GM21717 (cell line): ENCODE measurements at regions not wholly inside any gene's neighbourhood (a gene's known extent, or its start where the extent isn't known, plus 50 kb on each side); places are given as distances from the start of the nearest gene placed in this dataset.

ENCODE experiments used
- ATAC-seq: cut with Tn5 transposase; IDR thresholded peaks from one replicate; pipeline ENCODE4 v1.9.1; 2021; ENCODE audit warnings: mild to moderate bottlenecking, moderate library complexity; ENCODE audit not compliant: unreplicated experiment

DNA sequence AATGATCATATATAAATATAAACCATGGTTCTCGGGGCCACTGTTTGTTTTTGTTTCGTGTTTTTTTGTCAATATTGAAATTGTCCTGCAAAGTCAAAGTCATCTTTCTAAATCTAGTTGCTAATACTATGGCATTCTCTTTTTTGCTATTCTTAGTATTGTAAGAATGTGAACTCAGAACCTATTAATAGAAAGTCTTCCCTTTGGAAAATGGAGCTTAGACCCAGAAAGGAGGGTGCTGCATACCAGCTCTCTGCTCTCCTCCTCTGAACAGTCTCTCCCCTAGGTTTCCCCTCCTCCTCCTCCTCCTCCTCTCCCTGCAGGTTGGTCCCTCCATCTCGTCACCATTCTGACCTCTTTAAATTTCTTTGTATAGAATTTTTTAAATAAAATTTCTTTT lies 150.4 kb upstream of the CCN2 start:
- no peak for ATAC-seq

DNA sequence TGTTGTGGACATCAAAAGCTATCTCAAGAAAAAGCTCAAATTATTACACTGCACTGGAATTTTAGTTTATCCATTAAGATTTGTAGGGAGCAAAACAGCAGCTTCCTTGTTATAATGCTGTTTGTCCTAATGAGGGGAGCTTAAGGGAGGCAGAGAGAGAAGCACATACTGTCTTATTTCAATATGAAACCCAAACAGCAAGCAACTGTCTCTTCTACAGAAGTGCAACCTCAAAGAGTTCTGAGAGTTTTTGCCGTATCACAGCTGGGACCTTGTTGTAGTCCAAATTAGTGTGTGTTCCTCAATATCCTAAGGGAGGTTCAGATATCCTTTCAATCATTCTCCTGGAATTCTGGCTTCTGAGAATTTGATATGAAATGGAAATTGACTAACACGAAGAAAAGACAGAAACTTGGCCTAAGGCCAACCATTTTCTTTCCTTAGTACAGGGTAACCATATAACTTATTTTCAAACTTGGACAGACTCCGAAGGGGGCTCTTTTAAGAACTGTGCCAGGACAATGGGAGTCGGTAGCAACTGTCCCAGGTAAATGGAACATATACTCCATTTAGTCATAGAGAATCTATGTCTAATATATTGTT lies 149.3 kb upstream of the CCN2 start:
- ATAC-seq: no peak

DNA sequence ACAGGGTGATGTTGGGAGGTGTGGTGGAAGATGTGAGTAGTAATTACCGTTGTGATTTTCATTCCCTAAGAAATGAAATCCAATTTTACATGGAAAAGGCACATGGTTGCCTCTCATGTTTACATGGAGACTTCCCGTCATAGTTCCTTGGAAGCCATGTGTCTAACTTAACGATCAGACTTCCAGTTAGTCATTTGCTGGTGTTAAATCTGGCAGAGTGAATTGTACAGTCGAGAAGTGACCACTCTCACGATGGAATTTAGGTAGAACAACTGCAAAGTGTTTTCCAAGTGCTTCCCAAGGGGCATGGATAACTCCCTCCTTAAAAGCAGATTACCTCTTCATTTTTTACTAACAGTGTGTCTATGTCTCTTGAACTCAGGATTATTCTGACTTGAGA lies 145.8 kb upstream of the CCN2 start:
- no peak for ATAC-seq

DNA sequence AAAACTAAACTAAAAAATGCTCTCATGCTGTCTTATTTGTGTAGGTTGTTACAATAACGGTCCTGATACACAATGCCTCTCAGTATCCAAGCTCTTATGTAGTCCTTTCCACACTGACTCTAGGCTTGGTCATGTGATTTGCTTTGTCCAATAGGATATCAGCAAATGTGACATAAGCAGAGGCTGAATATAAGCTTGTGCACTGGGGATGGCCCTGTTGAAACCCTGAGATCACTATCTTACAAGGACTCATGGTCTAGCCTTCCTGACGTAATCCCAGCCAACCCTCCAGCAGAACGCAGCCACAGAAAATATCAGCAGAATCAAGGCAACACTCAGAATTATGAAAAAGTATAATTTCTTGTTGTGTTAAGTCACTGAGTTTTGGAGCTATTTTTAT lies 145.1 kb upstream of the CCN2 start:
- no peak for ATAC-seq

DNA sequence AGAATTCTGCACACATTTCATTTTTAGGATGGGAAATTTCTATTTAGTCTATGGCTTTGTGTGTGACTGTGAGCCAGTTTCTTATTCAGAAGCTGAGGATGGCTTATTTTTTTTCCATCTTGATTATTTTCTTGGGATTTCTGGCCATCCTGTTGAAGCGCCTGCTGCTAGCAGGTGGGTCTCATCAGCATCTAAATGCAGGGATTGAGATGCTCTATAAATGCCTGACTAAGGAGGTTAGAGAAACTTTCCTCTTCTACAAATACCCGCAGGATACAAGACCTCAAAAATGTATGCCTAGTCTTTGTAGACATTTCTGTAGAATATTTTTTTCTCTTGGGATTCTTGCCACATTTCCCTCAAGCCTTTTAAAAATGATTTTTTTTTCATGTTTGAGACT lies 138.0 kb upstream of the CCN2 start:
- no peak for ATAC-seq

DNA sequence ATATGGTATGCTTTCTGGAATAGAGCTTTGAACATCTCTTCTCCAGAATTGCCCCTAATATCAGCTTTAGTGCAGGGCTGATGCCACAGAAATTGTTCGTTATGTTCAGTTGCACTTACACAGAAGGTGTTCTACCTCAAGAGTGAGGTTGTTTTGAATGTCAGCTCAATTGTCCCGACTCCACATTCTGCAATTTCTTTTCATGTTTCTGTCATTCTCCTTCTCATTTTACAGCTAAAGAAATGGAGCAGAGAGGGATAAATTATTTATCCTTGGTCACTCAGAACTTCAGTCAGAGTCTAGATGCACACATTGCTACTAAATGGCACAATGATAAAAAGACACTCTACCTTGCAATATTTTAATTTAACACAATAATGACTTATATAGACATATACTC lies 137.0 kb upstream of the CCN2 start:
- ATAC-seq: no peak

DNA sequence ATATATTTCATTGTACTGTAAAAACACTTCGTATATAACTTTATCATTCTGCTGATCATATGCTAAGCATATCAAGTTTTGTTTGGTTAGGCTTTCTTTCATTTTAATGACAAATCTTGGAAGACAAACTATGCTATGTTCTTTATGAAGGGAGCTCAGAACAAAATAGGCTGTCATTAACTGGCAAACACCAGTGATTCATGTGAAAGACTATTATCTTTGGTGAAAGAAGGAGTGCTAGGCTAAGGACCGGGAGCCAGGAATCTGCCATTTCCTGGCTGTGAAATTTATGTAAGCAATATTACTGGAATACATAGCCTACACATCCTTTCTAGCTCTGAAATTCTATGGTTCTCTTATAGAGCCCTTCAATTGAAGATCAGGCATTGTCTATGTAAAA lies 136.2 kb upstream of the CCN2 start:
- no peak for ATAC-seq

DNA sequence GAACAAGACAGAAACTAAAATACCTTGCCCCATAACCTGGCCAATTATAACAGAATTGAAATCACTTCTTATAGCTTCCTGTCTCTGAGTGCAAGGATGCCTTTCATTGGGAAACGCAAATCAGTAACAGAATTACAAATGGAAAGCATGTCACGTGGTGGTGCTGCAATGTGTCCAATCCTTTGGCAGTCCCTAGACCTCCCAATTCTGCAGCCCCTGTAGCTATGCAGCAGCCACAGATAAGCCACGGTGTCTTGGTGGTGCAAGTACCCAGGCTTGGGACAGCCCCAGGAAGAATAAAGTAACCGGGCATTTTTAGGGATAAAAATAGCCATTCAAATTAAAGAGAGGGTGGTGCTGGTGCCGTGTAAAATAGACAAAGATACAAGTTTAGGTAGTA lies 134.6 kb upstream of the CCN2 start:
- peak; percentile 5 for ATAC-seq

DNA sequence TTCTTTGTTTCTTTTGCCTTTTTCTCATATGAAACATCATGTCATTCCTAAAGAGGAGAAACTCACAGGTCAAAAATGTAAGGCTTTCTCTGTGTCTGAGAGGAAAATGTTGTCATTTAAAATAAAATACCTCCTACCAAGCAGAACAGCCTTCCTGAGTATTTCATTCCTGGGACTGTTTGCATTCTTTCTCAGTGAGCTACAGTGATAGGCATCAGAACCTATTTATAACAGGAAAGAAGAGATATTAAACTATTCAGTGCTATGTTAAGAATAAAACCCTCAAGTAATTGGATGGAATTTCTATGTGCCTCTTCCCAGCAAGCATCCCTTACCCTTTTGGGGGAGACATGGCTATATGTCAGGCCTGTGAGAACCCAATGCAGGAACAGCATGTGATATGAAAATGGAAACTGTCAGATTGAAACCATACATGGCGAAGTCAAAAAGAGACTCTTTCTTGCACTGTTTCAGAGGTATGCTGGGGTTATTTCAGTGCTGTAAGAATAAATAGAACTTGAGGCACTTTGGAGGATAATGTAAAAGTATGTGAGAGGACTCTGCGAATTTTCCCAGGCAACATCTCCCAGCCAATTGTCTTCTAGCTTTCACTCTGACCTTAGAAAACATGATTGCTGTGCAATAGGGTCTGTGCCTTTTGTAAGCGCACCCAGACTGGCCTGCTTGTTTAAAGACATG lies 133.8 kb upstream of the CCN2 start:
- peak; percentile 89 for ATAC-seq

DNA sequence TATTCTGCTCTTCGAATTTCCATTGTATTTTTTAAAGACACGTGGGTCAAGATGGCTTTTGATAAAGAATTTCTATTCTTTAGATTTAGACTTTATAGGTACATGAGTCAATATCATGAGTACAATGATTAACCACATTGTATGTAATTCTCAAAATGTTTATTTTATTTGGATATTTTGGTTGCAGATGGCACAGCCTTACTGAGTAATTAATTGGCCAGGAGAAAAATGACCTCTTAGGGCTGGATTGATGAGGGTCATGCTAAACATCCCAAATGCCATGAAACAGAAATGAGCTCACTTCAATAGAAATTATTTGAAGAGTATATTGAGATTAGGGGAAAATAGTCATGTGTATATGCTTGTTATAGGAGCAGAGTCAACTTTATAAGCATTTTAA lies 131.2 kb upstream of the CCN2 start:
- ATAC-seq: no peak

DNA sequence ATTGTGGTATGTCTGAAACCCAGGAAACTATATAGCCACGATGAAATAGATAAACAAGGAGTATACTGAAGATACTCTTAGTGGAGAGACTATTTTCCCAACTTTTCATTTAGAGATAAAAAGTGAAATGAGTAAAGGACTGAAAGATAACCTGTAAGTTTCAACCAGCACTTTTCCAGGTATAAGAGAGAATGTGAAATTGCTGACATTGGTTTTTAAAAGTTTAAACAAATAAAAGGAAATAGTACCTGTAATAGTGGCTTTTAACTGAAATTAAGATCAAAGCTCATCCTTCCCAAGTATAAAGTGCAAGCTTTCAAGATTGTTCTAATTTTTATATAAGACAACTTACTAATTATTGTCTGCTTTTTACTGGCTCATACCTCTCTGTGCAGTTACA lies 130.2 kb upstream of the CCN2 start:
- no peak for ATAC-seq

DNA sequence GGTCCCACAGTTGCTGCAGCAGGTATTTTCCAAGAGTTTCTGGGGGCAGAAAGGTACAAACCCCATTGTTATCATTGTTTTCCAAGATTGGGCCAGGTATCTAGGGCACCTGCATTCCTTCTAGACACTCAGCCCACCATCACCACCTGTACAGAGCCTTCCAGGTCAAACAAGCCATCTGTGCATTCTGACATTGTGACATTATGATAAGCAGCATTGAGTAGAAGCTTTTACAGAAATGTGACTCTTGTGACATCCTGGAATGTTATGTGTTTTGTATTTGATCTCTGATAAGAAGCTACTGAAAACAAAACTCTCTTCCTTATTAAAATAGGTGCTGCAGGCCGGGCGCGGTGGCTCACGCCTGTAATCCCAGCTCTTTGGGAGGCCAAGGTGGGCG lies 128.1 kb upstream of the CCN2 start:
- ATAC-seq: no peak

DNA sequence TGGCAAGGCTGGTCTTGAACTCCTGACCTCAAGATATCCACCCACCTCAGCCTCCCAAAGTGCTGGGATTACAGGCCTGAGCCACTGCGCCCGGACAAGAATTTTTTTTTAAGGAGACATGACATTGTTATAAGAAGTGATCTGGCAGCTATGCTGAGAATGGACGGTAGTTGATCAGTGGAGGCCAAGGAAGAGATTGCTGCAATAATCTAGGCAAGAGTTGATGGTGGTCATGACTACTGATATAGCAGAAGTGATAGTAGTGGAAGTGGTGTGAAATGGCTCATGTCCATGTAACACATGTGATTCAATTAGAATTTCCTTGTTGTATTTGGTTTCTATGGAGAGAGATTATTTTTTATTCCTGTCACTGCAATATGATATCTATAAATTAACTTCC lies 125.3 kb upstream of the CCN2 start:
- ATAC-seq: no peak

DNA sequence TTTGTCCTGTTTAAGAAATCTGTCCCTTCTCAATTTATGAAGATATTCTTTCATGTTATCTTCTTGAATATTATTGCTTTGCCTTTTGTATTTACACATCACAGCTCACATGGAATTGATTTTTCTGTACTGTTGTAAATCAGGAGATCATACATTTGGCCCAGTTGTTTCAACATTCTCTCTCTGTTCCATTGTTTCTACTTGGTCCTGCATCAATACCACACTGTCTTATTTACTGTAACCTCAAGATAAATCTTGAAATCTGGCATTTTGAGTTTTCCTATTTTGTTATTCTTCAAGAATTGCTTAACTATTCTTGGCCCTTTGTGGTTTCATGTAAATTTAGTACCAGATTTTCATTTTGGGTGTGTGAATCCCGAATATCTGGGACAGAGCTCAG lies 121.7 kb upstream of the CCN2 start:
- ATAC-seq: no peak

DNA sequence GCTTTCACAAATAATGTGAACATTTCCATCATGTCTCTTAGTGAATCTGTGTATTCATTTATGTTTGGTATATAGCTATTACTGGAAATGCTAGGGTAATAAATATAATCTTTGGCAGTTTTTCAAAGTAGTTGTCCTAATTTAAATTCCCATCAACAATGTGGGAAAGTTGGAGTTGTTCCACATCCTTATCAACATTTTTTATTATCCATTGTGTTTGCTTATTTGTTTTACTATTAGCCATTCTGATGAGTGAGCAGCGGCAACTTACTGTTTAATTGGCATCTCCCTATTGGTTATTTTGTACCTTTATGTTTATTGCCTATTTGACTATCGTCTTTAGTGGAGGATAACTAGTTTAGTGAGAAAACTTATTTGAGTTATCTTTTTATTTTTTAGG lies 121.1 kb upstream of the CCN2 start:
- no peak for ATAC-seq

DNA sequence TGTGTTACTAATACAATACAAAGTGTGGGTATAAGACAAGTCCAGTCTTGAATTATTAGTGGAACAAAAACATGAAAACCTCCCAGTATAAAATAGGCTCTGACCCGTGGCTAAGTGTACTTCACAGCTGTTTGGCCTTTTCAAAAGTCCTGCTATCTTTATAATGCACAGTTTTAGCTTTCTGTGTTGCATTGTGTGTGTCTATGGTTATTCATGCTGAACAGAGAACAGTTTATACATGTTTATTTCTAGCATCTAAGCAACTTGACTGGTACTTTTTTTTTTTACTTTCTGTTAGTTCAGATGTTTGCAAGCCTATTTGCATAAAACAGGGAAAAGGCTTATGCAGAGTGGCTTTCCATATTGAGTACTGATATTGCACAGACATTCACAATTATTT lies 119.2 kb upstream of the CCN2 start:
- ATAC-seq: no peak

DNA sequence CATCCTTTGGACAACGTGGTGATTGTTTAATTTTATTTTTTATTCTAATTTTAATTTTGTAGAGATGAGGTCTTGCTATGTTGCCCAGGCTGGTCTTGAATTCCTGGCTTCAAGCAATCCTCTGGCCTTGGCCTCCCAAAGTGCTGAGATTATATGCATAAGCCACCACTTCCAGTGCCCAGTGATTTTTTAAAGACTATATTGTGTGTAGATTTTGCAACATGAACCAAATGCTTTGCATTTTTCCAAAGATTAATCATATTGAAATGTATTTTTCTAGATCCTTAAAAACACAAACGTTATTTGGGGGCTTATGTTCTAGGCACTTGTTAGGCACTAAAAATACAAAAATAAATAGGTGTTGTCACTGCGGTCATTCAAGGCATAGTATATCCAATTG lies 117.6 kb upstream of the CCN2 start:
- no peak for ATAC-seq

DNA sequence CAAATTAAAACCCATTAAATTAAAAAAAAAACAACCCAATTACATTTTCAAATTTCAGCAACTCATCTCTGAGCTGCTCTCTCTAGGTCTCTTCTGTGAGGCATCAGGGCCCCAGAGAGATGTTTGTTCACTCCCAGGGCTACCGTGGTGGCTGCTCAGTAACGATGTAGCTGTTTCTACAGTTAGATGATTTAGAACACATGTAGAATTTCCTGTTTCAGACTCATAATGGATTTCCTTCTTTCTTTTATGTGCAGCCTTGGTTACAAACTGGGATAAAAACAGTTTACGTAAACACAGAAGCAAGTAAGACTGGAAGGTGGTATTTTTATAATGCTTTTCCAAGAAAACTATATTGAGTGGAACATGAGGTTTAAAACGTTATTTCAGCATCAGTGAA lies 116.1 kb upstream of the CCN2 start:
- no peak for ATAC-seq

DNA sequence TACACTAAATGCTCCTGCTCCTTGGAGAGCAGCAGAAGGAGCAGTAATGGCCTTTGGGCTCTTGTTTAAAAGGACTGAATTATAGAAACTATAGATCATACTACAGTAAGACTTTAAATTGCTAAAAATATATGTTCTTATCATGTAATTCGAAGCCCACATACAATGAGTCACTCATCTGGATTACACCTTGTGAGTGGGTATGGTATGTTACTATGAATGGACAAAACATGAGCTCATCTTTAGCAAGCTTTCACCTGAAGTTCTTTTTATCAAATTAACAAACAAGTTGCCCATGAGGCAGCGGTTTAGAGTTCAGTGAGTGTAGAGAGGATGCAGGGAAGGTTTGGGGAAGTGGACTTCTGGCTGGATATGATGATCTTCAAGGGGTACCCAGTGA lies 114.4 kb upstream of the CCN2 start:
- ATAC-seq: no peak

DNA sequence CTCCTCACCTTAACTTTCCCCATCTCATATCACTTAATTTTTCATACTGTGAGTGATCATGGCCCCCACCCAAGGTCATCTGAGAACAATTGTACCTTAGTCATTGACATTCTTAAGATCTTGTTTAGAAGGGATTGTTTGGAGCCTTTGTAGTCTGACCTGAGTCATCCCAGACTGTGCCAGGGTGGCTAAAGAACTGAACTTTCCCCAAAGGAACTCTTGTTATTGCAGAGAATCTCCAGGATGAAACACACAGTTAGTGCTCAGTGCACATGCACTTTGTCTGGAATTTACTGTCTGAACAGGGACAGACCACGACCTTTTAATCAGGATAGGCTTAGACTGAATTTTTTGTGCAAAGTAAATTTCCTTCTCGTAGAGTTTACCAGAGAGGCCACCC lies 112.6 kb upstream of the CCN2 start:
- ATAC-seq: no peak

DNA sequence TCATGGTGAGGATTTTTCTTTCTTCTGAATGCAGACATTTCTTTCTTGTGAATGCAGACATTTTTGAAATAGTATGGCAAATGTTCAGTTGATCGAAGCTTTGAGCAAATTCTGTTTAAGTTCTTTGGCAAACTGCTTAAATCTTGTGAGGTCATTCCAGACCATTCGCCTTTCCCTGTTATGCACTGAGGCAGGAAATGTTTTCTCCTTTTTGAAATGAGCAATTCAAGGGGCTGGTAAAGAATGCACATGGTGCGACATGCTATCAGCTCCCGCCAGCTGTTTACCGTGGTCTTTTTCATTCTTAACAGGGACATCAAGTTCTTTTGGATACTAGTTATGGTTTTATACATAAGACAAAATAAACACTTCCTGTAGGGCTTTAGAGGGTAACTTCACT lies 112.0 kb upstream of the CCN2 start:
- ATAC-seq: no peak

DNA sequence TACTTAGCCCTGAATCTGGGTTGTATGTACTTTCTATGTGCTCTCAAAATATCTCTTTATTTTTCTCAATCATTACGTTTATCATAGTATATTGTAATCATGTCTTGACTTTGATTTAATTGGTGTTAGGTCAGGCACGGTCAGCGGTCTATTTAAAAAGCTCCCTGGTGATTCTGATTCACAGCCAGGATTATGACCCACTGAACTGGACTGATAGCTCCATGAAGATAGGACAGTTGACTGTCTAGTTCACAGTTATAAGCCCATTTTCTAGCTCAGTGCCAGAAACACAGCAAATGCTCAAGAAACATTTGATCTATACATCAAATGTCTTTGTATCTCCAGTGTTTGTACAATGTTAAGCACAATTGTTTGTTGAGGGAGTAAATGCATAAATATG lies 111.5 kb upstream of the CCN2 start:
- ATAC-seq: no peak

DNA sequence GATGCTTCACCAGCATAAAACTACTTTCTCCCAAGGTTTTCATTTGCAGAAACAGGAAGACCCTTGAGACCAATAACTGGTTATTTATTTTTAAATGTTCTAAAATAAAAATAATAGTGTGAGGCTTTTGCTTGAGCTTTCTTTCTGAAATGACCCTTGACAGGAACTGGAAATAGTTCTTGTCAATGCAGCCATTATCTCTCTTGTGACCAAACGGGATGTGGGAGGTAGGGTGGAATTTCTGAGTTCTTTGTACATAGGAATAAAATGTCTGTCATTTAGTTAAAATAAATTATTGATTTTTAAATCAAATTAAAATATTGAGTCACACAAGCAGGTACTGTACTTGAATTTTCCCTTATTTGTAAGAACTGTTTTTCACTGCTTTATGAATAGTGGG lies 110.2 kb upstream of the CCN2 start:
- ATAC-seq: no peak
